ENCODE measurements at regions not wholly inside any gene's neighbourhood (a gene's known extent, or its start where the extent isn't known, plus 50 kb on each side); places are given as distances from the start of the nearest gene placed in this dataset.

DNA sequence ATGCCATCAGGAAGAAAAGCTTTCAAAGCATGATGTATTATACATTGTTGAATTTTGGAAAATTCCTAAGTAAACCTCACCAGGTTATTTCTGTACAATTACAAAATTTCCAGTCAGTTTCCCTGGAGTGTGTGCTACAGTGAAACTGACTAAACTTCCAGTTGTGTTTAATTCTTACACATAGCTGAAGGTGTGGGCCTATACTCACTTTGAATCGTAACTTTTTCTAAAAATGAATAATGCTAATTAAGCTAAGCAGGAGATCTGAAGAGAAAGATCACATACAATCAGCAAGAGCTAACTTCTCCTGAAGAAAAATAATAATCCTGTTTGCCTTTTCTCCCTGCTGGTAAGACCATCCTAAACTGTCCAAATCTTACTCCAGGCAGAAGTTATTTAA, 537.2 kb upstream of the PBX1 start:
- TF ChIP-seq, protein P1, sequence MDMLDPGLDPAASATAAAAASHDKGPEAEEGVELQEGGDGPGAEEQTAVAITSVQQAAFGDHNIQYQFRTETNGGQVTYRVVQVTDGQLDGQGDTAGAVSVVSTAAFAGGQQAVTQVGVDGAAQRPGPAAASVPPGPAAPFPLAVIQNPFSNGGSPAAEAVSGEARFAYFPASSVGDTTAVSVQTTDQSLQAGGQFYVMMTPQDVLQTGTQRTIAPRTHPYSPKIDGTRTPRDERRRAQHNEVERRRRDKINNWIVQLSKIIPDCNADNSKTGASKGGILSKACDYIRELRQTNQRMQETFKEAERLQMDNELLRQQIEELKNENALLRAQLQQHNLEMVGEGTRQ (IDR thresholded peaks at IDR 0.05; ENCODE audit: borderline replicate concordance, low read depth, low read length) = no peak
- TF ChIP-seq, protein P2, sequence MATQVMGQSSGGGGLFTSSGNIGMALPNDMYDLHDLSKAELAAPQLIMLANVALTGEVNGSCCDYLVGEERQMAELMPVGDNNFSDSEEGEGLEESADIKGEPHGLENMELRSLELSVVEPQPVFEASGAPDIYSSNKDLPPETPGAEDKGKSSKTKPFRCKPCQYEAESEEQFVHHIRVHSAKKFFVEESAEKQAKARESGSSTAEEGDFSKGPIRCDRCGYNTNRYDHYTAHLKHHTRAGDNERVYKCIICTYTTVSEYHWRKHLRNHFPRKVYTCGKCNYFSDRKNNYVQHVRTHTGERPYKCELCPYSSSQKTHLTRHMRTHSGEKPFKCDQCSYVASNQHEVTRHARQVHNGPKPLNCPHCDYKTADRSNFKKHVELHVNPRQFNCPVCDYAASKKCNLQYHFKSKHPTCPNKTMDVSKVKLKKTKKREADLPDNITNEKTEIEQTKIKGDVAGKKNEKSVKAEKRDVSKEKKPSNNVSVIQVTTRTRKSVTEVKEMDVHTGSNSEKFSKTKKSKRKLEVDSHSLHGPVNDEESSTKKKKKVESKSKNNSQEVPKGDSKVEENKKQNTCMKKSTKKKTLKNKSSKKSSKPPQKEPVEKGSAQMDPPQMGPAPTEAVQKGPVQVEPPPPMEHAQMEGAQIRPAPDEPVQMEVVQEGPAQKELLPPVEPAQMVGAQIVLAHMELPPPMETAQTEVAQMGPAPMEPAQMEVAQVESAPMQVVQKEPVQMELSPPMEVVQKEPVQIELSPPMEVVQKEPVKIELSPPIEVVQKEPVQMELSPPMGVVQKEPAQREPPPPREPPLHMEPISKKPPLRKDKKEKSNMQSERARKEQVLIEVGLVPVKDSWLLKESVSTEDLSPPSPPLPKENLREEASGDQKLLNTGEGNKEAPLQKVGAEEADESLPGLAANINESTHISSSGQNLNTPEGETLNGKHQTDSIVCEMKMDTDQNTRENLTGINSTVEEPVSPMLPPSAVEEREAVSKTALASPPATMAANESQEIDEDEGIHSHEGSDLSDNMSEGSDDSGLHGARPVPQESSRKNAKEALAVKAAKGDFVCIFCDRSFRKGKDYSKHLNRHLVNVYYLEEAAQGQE (IDR thresholded peaks at IDR 0.05; ENCODE audit: low read depth, low read length) = no peak
- TF ChIP-seq BCL11A (IDR thresholded peaks at IDR 0.05; ENCODE audit: low read depth, low read length) = no peak
- TF ChIP-seq, protein P3, sequence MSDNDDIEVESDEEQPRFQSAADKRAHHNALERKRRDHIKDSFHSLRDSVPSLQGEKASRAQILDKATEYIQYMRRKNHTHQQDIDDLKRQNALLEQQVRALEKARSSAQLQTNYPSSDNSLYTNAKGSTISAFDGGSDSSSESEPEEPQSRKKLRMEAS (IDR thresholded peaks at IDR 0.05; ENCODE audit: low read depth, low read length) = no peak
- TF ChIP-seq, protein P4, sequence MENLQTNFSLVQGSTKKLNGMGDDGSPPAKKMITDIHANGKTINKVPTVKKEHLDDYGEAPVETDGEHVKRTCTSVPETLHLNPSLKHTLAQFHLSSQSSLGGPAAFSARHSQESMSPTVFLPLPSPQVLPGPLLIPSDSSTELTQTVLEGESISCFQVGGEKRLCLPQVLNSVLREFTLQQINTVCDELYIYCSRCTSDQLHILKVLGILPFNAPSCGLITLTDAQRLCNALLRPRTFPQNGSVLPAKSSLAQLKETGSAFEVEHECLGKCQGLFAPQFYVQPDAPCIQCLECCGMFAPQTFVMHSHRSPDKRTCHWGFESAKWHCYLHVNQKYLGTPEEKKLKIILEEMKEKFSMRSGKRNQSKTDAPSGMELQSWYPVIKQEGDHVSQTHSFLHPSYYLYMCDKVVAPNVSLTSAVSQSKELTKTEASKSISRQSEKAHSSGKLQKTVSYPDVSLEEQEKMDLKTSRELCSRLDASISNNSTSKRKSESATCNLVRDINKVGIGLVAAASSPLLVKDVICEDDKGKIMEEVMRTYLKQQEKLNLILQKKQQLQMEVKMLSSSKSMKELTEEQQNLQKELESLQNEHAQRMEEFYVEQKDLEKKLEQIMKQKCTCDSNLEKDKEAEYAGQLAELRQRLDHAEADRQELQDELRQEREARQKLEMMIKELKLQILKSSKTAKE (IDR thresholded peaks at IDR 0.05; ENCODE audit: low read depth, poor library complexity, severe bottlenecking) = no peak
- TF ChIP-seq SMC3 (IDR thresholded peaks at IDR 0.05; ENCODE audit: borderline replicate concordance, low read length) = no peak
- TF ChIP-seq, protein P5, sequence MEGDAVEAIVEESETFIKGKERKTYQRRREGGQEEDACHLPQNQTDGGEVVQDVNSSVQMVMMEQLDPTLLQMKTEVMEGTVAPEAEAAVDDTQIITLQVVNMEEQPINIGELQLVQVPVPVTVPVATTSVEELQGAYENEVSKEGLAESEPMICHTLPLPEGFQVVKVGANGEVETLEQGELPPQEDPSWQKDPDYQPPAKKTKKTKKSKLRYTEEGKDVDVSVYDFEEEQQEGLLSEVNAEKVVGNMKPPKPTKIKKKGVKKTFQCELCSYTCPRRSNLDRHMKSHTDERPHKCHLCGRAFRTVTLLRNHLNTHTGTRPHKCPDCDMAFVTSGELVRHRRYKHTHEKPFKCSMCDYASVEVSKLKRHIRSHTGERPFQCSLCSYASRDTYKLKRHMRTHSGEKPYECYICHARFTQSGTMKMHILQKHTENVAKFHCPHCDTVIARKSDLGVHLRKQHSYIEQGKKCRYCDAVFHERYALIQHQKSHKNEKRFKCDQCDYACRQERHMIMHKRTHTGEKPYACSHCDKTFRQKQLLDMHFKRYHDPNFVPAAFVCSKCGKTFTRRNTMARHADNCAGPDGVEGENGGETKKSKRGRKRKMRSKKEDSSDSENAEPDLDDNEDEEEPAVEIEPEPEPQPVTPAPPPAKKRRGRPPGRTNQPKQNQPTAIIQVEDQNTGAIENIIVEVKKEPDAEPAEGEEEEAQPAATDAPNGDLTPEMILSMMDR (IDR thresholded peaks at IDR 0.05 in 2 of 3, conservative IDR thresholded peaks at IDR 0.05 in 1 of 3; ENCODE audit: control insufficient read depth in 2 of 3, extremely low read depth in 1 of 3, insufficient read depth in 1 of 3, low read depth in 3 of 3, low read length in 3 of 3) = no peak
- TF ChIP-seq, protein P6, sequence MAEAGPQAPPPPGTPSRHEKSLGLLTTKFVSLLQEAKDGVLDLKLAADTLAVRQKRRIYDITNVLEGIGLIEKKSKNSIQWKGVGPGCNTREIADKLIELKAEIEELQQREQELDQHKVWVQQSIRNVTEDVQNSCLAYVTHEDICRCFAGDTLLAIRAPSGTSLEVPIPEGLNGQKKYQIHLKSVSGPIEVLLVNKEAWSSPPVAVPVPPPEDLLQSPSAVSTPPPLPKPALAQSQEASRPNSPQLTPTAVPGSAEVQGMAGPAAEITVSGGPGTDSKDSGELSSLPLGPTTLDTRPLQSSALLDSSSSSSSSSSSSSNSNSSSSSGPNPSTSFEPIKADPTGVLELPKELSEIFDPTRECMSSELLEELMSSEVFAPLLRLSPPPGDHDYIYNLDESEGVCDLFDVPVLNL (IDR thresholded peaks at IDR 0.05; ENCODE audit: low read depth, low read length) = no peak
- TF ChIP-seq GABPA (IDR thresholded peaks at IDR 0.05; ENCODE audit: low read depth) = no peak
- no peak for TF ChIP-seq RFX5 (IDR thresholded peaks at IDR 0.05; ENCODE audit: low read depth, low read length)
- no peak for TF ChIP-seq TAF1 (IDR thresholded peaks at IDR 0.05; ENCODE audit: borderline replicate concordance, low read depth, low read length)
- TF ChIP-seq, protein P7, sequence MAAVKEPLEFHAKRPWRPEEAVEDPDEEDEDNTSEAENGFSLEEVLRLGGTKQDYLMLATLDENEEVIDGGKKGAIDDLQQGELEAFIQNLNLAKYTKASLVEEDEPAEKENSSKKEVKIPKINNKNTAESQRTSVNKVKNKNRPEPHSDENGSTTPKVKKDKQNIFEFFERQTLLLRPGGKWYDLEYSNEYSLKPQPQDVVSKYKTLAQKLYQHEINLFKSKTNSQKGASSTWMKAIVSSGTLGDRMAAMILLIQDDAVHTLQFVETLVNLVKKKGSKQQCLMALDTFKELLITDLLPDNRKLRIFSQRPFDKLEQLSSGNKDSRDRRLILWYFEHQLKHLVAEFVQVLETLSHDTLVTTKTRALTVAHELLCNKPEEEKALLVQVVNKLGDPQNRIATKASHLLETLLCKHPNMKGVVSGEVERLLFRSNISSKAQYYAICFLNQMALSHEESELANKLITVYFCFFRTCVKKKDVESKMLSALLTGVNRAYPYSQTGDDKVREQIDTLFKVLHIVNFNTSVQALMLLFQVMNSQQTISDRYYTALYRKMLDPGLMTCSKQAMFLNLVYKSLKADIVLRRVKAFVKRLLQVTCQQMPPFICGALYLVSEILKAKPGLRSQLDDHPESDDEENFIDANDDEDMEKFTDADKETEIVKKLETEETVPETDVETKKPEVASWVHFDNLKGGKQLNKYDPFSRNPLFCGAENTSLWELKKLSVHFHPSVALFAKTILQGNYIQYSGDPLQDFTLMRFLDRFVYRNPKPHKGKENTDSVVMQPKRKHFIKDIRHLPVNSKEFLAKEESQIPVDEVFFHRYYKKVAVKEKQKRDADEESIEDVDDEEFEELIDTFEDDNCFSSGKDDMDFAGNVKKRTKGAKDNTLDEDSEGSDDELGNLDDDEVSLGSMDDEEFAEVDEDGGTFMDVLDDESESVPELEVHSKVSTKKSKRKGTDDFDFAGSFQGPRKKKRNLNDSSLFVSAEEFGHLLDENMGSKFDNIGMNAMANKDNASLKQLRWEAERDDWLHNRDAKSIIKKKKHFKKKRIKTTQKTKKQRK (IDR thresholded peaks at IDR 0.05; ENCODE audit: low read depth, low read length) = no peak
- TF ChIP-seq HDGF (IDR thresholded peaks at IDR 0.05) = no peak
